ENCODE measurements at regions not wholly inside any gene's neighbourhood (a gene's known extent, or its start where the extent isn't known, plus 50 kb on each side); places are given as distances from the start of the nearest gene placed in this dataset.
A peak's percentile ranks its signal among the peaks of the same experiment; 100 is the strongest.

- Histone ChIP-seq H2AFZ (ENCODE audit: low read length) (no peak overlapping the region), H3K9me2 (ENCODE audit: low read depth, low read length) (no peaks in the 10 kb centered on the region), H3K4me1 (ENCODE audit: insufficient read depth, low read length, severe bottlenecking) (peaks cover 91% of the 10 kb centered on the region), H3K9ac (ENCODE audit: low read length) (no peak overlapping the region), H4K20me1 (ENCODE audit: insufficient read depth, low read length) (no peaks in the 10 kb centered on the region), H3K4me2 (ENCODE audit: low read length) (no peak overlapping the region), H3K27ac (ENCODE audit: low read depth, low read length, poor library complexity, severe bottlenecking) (peak overlapping the region; percentile 39), H3K27me3 (ENCODE audit: insufficient read depth, low read length) (no peaks in the 10 kb centered on the region), H3K36me3 (ENCODE audit: insufficient read depth, low read length) (peaks cover 5% of the 10 kb centered on the region), H3K9me3 (ENCODE audit: low read length) (peaks cover 6% of the 10 kb centered on the region), H3K4me3 (ENCODE audit: low read depth, low read length, poor library complexity, severe bottlenecking) (no peak overlapping the region), H3K79me2 (ENCODE audit: insufficient read depth, low read length) (no peaks in the 10 kb centered on the region), H3F3A (ENCODE audit: insufficient read depth, low read length) (no peaks in the 10 kb centered on the region)
- TF ChIP-seq EZH2 (IDR thresholded peaks at IDR 0.05; ENCODE audit: borderline replicate concordance, low read length) (no peak), CTCF (IDR thresholded peaks at IDR 0.05; ENCODE audit: low read length) (no peak)
Observed at GRCh38 chr15:98155356-98155755, 194.9 kb downstream of the ARRDC4 start.

DNA sequence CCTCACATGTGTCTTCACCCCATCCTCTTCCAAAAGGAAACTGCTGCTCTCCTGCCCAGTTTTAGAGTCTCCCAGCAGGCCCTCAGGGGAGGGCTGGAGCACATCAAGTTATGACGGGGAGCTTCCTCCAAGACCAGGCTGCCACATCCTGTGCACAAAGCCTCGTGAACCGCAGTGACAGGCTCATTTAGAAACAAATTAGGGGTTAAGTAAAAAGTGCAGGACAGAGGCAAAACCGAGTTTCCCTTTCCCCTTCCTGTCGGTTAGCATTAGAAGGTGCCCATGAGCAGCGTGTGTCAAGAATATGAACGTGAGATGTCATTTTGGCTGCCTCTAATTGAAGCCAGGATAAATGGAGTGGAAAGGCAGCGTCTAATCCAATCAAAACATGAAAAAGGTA, 199.7 kb downstream of the ARRDC4 start:
- H3F3A ChIP-seq (ENCODE audit: insufficient read depth, low read length): no peaks in the 10 kb centered on the region
- H3K9ac ChIP-seq (ENCODE audit: low read length): peak overlapping the region; percentile 37; the same call in 1 of the 2 replicates
- peaks cover 86% of the 10 kb centered on the region for H3K4me1 ChIP-seq (ENCODE audit: insufficient read depth, low read length, severe bottlenecking)

GRCh38 chr15:98163319-98164045, 203.0 kb downstream of the ARRDC4 start:
- peaks cover 10% of the 10 kb centered on the region; the same call in 1 of the 2 replicates for H3K9me3 ChIP-seq (ENCODE audit: low read length)
- TF ChIP-seq CTCF (IDR thresholded peaks at IDR 0.05; ENCODE audit: low read length) (no peak), EZH2 (IDR thresholded peaks at IDR 0.05; ENCODE audit: borderline replicate concordance, low read length) (no peak)
- no peaks in the 10 kb centered on the region for H4K20me1 ChIP-seq (ENCODE audit: insufficient read depth, low read length)
- peak overlapping the region; percentile 89 for H3K27ac ChIP-seq (ENCODE audit: low read depth, low read length, poor library complexity, severe bottlenecking)
- peak overlapping the region; percentile 14; the same call in 1 of the 2 replicates for H3K9ac ChIP-seq (ENCODE audit: low read length)
- no peaks in the 10 kb centered on the region for H3K27me3 ChIP-seq (ENCODE audit: insufficient read depth, low read length)
- peaks cover 10% of the 10 kb centered on the region for H3K36me3 ChIP-seq (ENCODE audit: insufficient read depth, low read length)
- H3K9me2 ChIP-seq (ENCODE audit: low read depth, low read length): no peaks in the 10 kb centered on the region
- no peaks in the 10 kb centered on the region for H3K79me2 ChIP-seq (ENCODE audit: insufficient read depth, low read length)
- no peaks in the 10 kb centered on the region for H3F3A ChIP-seq (ENCODE audit: insufficient read depth, low read length)
- no peak overlapping the region for H2AFZ ChIP-seq (ENCODE audit: low read length)
- peak overlapping the region; percentile 8; the same call in 1 of the 2 replicates for H3K4me2 ChIP-seq (ENCODE audit: low read length)
- no peak overlapping the region for H3K4me3 ChIP-seq (ENCODE audit: low read depth, low read length, poor library complexity, severe bottlenecking)
- H3K4me1 ChIP-seq (ENCODE audit: insufficient read depth, low read length, severe bottlenecking): peaks cover 86% of the 10 kb centered on the region

More for the DNA sequence above, 199.7 kb downstream of the ARRDC4 start:
- Histone ChIP-seq H3K27me3 (ENCODE audit: insufficient read depth, low read length) (no peaks in the 10 kb centered on the region), H3K9me3 (ENCODE audit: low read length) (peaks cover 10% of the 10 kb centered on the region; the same call in 1 of the 2 replicates), H3K36me3 (ENCODE audit: insufficient read depth, low read length) (peaks cover 10% of the 10 kb centered on the region), H3K4me3 (ENCODE audit: low read depth, low read length, poor library complexity, severe bottlenecking) (peak overlapping the region; percentile 19), H3K27ac (ENCODE audit: low read depth, low read length, poor library complexity, severe bottlenecking) (peak overlapping the region; percentile 88), H3K4me2 (ENCODE audit: low read length) (peak overlapping the region; percentile 46), H4K20me1 (ENCODE audit: insufficient read depth, low read length) (no peaks in the 10 kb centered on the region), H2AFZ (ENCODE audit: low read length) (no peak overlapping the region), H3K9me2 (ENCODE audit: low read depth, low read length) (no peaks in the 10 kb centered on the region), H3K79me2 (ENCODE audit: insufficient read depth, low read length) (no peaks in the 10 kb centered on the region)
- no peak for TF ChIP-seq CTCF (IDR thresholded peaks at IDR 0.05; ENCODE audit: low read length)
- TF ChIP-seq EZH2 (IDR thresholded peaks at IDR 0.05; ENCODE audit: borderline replicate concordance, low read length): no peak
